ENCODE measurements at regions not wholly inside any gene's neighbourhood (a gene's known extent, or its start where the extent isn't known, plus 50 kb on each side); places are given as distances from the start of the nearest gene placed in this dataset.

GRCh38 chr5:3131161-3131560 lies 379.7 kb upstream of the IRX2 start:
- no peaks in the 10 kb centered on the region for H3K27me3 ChIP-seq (ENCODE audit: control insufficient read depth, insufficient read depth, low read length)
- no peaks in the 10 kb centered on the region for H3K36me3 ChIP-seq (ENCODE audit: control insufficient read depth, insufficient read depth, low read length)
- no peak for TF ChIP-seq CTCF (IDR thresholded peaks at IDR 0.05; ENCODE audit: insufficient read depth, low read depth, low read length)
- no peak overlapping the region for H3K4me3 ChIP-seq (ENCODE audit: low read depth, low read length)
- ChIA-PET CTCF (no interaction called here), POLR2A (no interaction called here)
- no peak for DNase-seq (ENCODE audit: low read depth)

- H3K27me3 ChIP-seq (ENCODE audit: control insufficient read depth, insufficient read depth, low read length), result no peaks in the 10 kb centered on the region
- no peak for DNase-seq (ENCODE audit: low read depth)
- ChIA-PET CTCF (no interaction called here), POLR2A (no interaction called here)
- H3K36me3 ChIP-seq (ENCODE audit: control insufficient read depth, insufficient read depth, low read length), result no peaks in the 10 kb centered on the region
- no peak for TF ChIP-seq CTCF (IDR thresholded peaks at IDR 0.05; ENCODE audit: insufficient read depth, low read depth, low read length)
- no peak overlapping the region for H3K4me3 ChIP-seq (ENCODE audit: low read depth, low read length)
Observed at GRCh38 chr5:3129252-3129651, 377.8 kb upstream of the IRX2 start.

GRCh38 chr5:3127423-3127911 lies 376.0 kb upstream of the IRX2 start:
- ChIA-PET POLR2A (no interaction called here), CTCF (no interaction called here)
- Histone ChIP-seq H3K27me3 (ENCODE audit: control insufficient read depth, insufficient read depth, low read length) (no peaks in the 10 kb centered on the region), H3K4me3 (ENCODE audit: low read depth, low read length) (no peak overlapping the region), H3K36me3 (ENCODE audit: control insufficient read depth, insufficient read depth, low read length) (no peaks in the 10 kb centered on the region)
- no peak for DNase-seq (ENCODE audit: low read depth)
- TF ChIP-seq CTCF (IDR thresholded peaks at IDR 0.05; ENCODE audit: insufficient read depth, low read depth, low read length), result no peak

GRCh38 chr5:3126639-3127038 lies 375.2 kb upstream of the IRX2 start:
- Histone ChIP-seq H3K36me3 (ENCODE audit: control insufficient read depth, insufficient read depth, low read length) (no peaks in the 10 kb centered on the region), H3K4me3 (ENCODE audit: low read depth, low read length) (no peak overlapping the region), H3K27me3 (ENCODE audit: control insufficient read depth, insufficient read depth, low read length) (no peaks in the 10 kb centered on the region)
- no peak for TF ChIP-seq CTCF (IDR thresholded peaks at IDR 0.05; ENCODE audit: insufficient read depth, low read depth, low read length)
- CTCF ChIA-PET, result no interaction called here
- no peak for DNase-seq (ENCODE audit: low read depth)
- POLR2A ChIA-PET, result no interaction called here

GRCh38 chr5:3124410-3124809 lies 372.9 kb upstream of the IRX2 start:
- no peak for TF ChIP-seq CTCF (IDR thresholded peaks at IDR 0.05; ENCODE audit: insufficient read depth, low read depth, low read length)
- H3K4me3 ChIP-seq (ENCODE audit: low read depth, low read length), result no peak overlapping the region
- no peaks in the 10 kb centered on the region for H3K27me3 ChIP-seq (ENCODE audit: control insufficient read depth, insufficient read depth, low read length)
- CTCF ChIA-PET, result no interaction called here
- POLR2A ChIA-PET, result no interaction called here
- DNase-seq (ENCODE audit: low read depth), result no peak
- no peaks in the 10 kb centered on the region for H3K36me3 ChIP-seq (ENCODE audit: control insufficient read depth, insufficient read depth, low read length)
